IPS DF 4.7 (cell line): ENCODE measurements at regions not wholly inside any gene's neighbourhood (a gene's known extent, or its start where the extent isn't known, plus 50 kb on each side); places are given as distances from the start of the nearest gene placed in this dataset.
"Not testable (repeated sequence)": the region's sequence is repeated elsewhere in the genome, so short reads cannot be mapped to it uniquely, and the experiment has no call there.

Experiments
- DNase-seq: peaks from one replicate; pipeline ENCODE4 v3.0.0-alpha.2; 2013; ENCODE audit warnings: low spot score; ENCODE audit errors: extremely low read depth

DNA sequence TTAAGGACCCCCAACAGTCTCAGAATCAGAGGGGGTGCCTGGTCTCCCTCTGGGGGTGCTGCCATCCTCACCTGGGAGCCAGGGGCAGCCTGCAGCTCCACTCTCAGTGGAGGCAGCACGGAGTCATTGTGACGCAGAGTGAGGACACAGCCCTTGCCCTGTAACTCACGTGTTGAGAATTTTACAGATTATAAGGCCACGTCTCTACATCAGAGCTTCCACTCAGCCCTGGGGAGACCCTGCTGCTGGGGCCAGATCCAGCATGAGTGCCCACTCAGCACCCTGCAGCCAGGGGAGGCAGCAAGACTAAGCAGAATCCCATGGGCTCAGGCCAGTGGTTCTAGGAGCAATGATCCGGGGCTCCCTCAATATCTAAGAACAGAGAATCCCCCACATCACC is 137.4 kb upstream of the AFDN start:
- DNase-seq, result no peak

DNA sequence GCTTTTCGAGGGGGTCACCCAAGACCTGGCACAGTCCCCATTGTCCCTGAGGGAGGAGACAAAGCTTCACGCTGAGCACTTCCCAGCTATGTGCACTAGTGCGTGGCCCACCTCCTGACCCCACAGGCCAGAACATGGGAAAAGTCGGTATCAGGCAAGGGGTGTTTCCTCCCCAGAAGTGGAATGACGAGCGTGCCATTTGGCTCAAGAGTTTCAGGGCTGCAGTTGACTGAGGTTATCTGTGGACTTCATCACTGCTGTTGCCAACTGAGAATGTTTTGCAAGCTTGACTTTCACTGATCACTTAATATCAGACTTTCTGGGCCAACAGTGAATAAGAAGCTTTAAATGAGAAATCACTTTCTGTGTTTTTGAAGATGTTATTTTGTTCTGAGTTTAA is 137.0 kb upstream of the AFDN start:
- DNase-seq, result no peak

DNA sequence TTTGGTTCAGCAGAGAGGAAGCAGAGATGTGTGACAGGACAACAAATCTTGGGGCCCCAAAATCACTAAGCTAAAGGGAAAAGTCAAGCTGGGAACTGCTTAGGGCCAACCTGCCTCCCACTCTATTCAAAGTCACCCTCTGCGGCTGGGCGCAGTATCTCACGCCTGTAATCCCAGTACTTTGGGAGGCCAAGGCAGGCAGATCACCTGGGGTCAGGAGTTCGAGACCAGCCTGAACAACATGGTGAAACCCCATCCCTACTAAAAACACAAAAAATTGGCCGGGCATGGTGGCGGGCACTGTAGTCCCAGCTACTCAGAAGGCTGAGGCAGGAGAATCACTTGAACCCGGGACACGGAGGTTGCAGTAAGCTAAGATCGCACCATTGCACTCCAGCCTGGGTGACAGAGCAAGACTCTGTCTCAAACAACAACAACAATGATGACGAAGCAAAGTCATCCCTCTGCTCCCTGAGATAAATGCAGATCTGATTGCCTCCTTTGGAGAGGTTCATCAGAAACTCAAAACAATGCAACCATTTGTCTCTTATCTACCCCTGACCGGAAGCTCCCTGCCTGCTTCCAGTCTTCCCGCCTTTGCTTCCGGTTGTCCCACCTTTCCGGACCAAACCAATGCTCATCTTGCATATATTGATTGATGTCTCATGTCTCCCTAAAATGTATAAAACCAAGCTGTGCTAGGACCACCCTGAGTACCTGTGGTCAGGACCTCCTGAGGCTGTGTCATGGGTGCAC is 136.4 kb upstream of the AFDN start:
- not testable (repeated sequence) for DNase-seq

DNA sequence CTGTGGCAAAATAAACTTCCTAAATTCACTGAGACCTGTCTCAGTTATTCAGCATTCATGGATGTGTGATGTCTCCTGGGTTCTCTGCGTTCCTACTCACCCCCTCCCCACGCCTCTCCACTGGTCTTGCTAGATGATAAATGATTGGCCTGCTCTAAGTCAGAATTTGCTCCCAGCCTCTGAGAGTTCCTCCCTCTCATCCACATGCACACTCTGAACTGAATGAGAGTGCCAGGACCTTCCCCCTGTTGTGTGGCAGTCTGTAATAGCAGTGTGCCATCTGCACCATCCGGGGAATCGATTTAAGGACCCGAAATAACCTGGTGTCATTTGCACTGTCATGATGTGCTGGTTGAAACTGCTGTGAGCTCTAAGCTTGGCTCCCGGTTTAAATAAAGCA is 135.8 kb upstream of the AFDN start:
- DNase-seq, result no peak

DNA sequence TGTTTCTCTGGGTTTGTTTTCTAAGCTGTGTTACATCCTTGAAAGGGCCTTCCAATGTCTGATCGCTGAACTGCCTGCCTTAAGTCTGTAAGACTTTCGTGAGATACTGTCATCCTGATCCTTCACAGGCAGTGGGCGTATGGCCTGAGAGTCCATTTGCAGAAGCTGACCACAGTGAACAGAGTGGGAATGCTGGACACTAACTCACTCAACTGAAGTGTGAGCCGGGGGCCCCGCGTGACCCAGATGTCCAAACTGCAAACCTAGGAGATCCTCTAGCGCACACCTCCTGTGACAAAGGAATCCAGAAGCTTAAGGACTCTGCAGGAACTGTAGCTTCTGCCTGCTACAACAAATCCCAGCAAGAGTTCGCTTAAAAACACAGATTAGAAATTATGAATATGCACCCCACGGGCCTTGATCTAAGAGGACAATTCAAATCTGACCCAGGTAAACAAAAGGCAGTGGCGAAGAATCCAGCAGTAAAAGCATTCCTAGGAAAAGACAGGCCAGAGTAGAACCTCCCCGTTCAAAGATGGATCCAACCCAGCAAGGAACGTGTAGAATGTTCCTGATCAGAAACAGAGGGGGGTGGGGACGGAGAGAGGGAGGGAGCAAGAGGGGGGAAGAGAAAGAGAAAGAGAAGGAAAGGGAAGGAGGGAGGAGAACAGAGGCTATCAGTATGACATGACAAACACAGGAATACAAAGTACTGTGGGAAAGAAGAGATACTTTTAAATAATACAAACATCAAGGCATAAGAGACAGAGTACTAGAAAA is 135.0 kb upstream of the AFDN start:
- DNase-seq, result no peak

DNA sequence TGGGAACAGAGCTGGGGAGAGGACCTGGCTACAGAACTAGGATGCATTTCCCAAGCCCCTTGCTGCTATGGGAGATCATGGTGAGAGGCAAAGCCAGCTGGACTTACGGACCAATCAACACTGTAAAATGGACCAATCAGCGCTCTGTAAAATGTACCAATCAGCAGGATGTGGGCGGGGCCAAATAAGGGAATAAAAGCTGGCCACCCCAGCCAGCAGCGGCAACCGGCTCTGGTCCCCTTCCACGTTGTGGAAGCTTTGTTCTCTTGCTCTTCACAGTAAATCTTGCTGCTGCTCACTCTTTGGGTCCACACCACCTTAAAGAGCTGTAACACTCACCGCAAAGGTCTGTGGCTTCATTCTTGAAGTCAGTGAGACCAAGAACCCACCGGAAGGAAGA is 133.2 kb upstream of the AFDN start:
- not testable (repeated sequence) for DNase-seq

DNA sequence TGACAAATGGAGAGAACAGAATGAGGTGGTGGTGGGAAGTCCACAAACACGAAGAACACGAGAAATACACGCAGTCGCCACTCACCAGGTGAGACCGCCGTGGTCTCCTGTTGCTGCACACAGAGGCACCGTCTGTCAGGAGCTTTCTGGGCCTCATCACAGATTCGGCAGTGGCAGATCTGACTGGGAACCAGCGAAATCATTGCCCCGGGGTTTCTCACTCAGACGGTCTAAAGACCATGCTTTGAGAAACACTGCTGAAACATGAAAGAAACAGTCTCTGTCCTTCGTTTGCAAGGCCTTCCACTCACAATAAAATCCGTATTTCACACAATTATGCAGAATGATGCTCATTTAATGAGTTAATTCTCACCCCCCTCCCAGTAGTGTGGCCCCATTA is 130.9 kb upstream of the AFDN start:
- no peak for DNase-seq

DNA sequence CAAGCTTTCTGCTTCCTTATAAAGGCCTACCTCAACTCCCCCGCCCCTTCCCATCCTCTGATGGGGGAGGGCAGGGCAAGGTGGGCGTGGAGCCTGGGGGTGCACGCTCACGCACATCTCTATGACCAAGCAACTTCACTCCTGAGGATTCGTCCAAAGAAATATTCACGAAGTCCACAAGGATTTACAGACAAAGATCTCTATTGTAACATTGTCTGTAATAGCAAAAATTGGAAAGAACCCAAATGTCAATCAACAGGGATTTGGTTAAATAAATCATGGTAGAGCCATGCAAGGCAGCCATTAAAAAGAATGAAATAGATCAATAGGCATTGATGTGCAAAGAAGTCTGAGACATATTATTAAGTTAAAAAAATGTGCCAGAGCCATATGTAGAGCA is 130.4 kb upstream of the AFDN start:
- DNase-seq, result no peak

DNA sequence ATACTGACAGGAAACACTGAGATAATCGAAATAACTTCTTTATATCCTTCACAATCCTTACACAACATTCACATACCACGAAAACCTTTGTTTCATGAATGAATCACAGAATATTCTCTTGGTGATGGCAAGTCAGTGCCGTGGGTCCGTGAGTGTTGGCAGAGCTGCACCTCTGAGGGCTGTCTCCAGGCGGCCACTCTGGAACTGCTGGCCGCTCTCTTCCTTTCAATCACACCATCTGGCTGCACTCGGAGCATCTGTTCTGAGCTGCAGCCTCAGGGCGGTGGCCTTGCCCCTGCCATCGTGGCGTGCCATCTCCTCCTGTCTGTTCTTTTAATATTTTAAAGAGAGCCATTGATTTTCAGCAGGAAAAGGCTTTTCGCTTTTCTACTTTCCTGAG is 129.4 kb upstream of the AFDN start:
- no peak for DNase-seq

DNA sequence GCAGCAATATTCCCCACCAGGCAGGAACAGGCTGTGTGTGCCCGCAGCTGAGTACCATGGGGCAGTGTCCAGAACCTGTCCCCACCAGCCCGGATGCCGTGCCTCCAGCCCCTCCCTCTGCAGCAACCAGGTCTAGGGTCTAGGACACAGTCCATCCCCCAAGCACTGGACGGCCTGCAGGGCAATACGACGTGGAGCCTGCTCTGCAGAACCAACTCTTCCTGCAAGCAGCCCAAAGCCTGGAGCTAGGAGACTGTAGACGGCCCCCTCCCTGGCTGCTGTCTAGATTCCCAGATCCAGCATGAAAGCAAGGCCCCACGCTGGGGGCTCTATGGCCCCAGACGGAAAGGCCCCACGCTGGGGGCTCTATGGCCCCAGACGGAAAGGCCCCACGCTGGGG is 128.2 kb upstream of the AFDN start:
- DNase-seq, result no peak

DNA sequence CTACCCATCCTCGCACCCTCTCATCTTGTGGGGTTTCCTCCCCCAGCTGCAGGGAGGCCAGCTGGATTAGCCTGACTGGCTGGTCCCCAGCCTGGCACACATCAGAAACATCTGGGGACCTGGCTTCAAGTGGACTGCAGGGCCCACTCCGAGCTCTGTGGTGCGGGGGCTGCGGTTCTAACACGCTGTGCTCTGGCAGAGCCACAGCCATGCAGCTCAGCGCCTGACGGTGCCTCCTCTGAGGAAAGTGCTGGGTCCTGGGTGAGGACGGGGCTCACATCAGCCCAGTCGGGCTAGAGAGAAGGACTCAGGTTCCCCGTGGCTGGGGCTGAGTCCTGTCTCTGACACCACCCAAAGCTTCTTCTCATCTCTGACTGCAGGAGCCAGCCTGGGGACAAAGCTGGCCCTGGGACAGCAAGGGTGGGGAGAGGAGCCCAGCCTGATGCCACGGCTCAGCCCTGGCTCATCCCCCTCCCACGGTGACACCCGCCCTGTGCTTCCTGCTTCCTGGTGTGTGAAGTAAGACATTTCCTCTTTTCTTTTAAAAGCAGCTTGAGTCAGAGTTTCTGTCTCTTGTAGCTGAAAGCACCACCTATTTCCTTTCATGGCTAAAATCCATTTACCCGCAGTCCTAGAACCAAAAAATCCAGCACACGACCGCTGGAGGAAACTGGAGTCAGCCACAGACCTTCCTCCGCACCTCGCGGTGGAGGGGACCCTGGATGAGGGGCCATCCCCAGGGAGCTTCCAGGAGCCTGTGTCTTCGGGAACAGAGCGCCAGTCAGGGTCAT is 127.4 kb upstream of the AFDN start:
- DNase-seq, result no peak

DNA sequence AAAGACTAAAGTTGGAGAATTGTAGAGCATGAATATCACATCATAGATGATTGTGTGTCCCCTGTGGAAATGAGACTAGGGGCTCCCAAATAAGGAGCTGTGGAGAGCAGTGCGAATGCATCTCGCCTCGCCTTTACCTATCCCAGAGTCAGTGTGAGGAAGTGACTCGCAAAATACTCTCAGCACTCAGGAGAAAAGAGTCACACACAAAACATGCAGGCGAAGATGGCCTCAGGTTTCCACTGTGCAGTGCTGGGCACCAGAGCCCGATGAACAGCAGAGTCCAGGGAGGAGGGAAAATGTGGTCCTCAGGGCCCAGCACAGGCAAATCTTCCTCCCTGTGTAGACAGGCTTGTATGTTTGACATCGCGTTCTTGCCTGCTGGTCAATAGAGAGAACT is 126.5 kb upstream of the AFDN start:
- DNase-seq, result no peak

DNA sequence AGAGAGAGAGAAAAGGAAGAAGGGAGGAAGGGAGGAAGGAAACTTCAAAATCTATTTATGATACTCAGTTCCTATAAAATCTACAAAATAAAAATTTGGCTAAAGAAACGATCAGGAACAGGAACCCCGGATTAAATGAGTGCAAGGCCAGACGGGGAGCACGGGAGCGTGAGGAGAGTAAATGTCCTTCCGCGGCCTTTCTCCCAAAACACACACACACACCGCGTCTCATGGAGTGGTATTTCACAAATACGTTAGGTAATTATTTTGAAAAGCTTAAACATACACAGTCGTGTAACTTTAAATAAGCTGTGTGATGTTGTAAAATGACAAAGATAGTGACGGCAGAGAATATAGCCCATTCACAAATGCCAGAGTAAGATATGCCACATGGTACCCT is 125.7 kb upstream of the AFDN start:
- no peak for DNase-seq

DNA sequence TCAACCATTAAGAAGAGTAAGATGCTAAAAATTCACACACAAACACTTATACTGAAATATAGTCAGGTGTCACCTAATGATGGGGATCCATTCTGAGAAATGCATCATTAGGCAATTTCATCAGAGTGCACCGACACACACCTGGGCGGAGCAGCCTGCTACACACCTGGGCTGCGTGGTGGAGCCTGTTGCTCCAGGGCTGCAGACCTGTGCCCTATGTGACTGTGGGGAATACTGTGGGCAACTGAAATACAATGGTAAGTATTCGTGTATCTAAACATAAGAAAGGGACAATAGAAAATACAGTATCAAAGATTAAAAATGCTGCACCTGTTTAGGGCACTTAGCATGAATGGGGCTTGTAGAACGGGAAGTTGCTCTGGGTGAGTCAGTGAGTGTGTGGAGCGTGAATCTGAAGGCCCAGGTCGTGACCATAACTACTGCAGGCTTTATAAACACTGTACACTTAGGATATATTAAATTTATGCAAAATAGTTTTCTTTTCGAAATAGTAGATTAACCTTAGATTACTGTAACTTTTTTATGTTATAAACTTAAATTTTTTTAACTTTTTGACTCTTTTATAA is 124.4 kb upstream of the AFDN start:
- no peak for DNase-seq

DNA sequence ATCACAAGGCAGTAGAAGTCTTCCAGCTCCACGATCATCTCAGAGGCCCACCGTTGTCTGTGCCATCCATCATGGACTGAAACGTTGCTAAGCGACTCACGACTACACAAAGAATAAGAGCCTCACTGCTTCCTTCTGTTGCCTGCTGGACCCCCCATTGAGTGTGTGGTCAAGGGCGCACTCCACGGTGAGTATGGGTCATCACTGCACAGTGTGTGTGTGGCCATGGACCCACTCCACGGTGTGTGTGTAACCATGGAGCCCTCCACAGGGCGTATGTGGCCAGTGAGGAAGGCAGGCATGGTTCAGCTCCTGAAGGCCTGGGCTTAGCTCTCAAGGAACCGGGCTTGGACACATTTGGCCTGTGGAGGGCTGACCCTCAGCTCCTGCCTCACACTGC is 123.4 kb upstream of the AFDN start:
- no peak for DNase-seq

DNA sequence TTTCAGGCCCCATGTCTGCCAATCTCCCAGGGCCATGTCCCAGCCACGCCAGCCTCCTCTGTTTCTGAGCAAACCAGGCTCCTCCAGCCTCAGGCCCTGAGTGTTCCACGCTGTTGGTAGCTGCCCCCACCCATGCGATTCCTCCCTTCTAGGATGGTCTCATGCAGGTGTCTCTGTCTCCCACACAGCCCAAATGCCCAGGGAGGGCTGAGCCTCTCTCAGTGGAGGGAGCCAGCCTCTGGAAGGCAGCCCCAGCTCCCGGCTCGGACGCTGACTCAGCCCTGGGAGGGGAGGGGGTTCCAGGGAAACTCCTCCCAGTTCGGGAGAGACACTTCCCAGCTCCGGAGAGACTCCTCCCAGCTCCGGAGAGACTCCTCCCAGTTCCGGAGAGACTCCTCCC is 122.9 kb upstream of the AFDN start:
- DNase-seq, result no peak

DNA sequence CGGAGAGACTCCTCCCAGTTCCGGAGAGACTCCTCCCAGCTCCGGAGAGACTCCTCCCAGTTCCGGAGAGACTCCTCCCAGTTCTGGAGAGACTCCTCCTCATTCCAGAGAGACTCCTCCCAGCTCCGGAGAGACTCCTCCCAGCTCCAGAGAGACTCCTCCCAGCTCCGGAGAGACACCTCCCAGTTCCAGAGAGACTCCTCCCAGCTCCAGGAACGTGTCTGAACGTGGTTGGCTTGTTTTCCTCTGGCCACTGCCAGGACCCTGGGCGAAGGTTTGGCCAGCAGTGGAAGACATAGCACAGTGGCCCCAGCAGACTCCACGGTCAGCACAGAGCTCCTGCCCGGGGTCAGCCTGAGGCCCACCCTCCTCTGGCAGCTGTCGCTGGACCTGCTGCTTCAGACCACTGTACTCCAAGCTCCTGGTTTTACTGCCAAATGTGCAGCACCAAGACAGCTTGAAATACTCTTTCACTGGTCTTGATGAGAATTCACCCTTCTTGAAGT is 122.3 kb upstream of the AFDN start:
- DNase-seq, result no peak

DNA sequence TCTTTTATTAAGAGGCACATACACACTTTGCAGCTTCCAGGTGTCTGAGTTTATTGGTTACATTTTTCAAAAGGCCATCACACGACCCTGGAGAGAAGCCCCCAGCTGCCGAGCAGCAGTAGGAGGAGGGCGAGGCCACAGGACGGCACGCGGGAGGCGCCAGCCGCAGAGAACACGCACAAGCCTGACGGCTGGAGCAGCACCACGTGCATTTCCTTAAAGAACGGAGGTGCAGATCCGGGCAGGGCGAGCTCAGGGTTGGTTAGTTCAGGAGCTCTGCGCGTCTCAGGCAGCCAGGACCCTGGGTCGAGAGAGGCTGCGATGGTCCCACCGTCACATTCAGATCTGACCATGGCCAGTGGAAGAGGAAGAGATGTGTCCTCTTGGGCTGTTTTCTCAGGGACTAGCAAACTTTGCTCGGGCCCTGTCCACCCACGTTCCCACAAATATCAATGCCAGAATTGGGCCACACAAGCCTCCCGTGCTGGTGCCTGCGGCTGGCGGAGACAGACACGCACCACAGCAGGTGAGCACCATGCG is 121.4 kb upstream of the AFDN start:
- no peak for DNase-seq

DNA sequence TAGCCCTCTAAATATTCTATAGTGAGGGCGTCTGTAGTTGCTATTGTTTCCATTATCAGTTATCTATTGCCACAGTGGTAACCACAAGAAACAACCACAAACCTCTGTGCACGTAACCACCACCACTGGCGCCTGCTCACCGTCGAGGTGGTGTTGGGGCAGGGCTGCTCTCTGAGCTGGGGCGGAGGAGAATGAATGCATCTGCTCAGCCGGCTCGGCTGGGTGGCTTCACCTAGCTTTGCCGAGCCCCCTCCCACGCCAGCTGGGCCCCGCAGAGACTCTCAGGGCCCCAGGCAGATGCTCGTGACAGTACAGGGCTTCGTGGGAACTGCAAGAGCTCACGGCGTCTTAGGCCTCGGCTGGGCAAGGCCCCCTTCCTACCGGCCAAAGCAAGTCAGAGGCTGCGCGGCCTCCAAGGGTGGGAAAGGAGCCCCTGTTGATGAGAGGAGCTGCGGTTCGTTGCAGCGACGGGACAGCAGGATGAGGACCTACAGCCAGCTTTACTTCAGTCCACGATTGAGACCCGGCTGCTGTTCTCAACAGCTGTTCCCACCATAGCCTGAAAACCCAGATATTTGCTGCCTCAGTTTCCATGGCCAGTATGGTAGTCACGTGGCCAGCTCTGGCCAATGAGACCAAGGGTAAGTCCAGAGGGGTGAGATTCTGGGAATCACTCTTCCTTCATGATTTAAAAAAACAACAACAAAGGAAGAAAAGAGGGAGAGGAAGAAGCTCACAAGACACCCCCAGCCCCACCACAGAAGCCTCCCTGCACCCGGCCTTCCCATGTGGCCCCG is 120.2 kb upstream of the AFDN start:
- DNase-seq, result no peak

DNA sequence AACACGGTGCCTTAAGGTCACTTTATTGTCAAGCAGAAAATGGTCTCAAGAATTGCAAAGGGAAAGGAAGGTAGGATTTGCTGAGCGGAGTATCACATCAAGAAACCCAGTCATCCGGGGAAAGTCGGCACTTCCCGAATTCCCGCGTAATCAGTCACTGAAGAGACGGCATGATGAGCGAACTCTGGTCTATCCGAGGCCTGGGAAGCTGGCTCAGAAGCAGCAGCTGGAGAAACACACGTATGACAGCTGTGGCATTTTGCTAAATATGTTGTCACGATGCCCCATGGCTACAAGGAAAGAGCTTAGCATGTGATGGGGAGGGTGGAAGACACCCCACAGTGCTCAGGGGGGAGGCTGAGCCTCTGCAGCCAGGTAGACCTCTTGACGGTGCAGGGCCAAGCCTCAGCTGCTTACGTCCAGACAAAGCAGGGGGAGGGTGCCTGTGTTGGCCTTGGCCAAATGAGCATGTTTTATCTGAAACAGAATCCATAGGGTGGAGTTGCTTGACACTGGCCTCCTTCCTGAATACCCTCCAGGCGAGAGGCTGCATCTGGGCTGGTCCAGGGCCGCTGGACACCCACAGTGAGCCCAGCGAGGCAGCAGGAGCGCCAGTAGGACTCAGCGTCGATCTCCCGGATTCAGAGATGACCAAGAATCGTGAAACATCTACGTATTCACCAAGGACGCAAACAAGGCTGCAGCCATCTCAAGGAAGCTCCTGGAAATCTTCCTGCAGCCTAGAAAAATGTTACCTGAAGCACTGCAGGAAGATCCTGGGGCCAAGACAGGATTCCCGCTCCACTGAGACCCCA is 118.8 kb upstream of the AFDN start:
- DNase-seq, result no peak
